Activated CD4-positive, alpha-beta T cell treated with anti-CD3 and anti-CD28 coated beads, Interleukin-2, amount 10 ng/mL, durations not matched to agents 7 days and 5 days (primary cell): ENCODE measurements at regions not wholly inside any gene's neighbourhood (a gene's known extent, or its start where the extent isn't known, plus 50 kb on each side); places are given as distances from the start of the nearest gene placed in this dataset.
"Not testable (repeated sequence)": the region's sequence is repeated elsewhere in the genome, so short reads cannot be mapped to it uniquely, and the experiment has no call there.

Source experiments
- CTCF ChIA-PET: fragments of 350-600 bp; sonication (Branson Sonifier 250); formaldehyde crosslinking; loops from one replicate; lab custom pipeline; 2021; ENCODE audit warnings: antibody characterized with exemption; lab: Charles Lee
- POLR2A ChIA-PET: fragments of 350-600 bp; sonication (Branson Sonifier 250); formaldehyde crosslinking; loops from one replicate; lab custom pipeline; 2021; ENCODE audit warnings: antibody characterized with exemption; lab: Charles Lee
- DNase-seq: peaks from one replicate; pipeline ENCODE4 v3.0.0-alpha.2; 2020
- H3K27ac Mint-ChIP-seq: one replicate; pipeline ENCODE4 v1.8.0; 2021; ENCODE audit warnings: mild to moderate bottlenecking, moderate library complexity, mixed read lengths
- H3K27me3 Mint-ChIP-seq: one replicate; pipeline ENCODE4 v1.8.0; 2021; ENCODE audit warnings: mixed read lengths
- H3K36me3 Mint-ChIP-seq: one replicate; pipeline ENCODE4 v1.8.0; 2021; ENCODE audit warnings: low read depth, mixed read lengths
- H3K4me1 Mint-ChIP-seq: one replicate; pipeline ENCODE4 v1.8.0; 2021; ENCODE audit warnings: mixed read lengths
- H3K4me3 Mint-ChIP-seq: one replicate; pipeline ENCODE4 v1.8.0; 2021; ENCODE audit warnings: mild to moderate bottlenecking, moderate library complexity, mixed read lengths
- H3K9me3 Mint-ChIP-seq: one replicate; pipeline ENCODE4 v1.8.0; 2021; ENCODE audit warnings: mixed read lengths

DNA sequence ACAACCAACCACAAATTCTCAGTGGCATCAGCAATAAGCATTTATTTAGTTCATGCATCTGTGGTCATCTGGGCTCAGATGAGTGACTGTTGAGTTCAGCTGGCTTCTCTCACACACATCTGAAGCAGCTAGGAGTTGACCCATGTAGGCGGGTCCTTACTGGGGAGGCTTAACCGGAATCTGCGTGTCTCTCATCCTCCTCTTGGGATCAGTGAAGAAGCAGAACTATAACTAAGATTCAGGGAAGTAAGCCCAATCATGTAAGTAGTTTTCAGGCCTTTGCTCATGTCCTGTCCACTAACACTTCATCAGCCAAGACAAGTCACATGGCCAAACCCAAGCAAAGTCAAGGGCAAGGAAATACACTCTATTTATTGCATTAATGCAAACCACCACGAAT lies 236.2 kb downstream of the C11orf87 start:
- no peaks in the 10 kb centered on the region for H3K9me3 Mint-ChIP-seq
- H3K4me1 Mint-ChIP-seq: no peaks in the 10 kb centered on the region
- H3K27me3 Mint-ChIP-seq: no peaks in the 10 kb centered on the region
- no peak overlapping the region for H3K4me3 Mint-ChIP-seq
- no peak for DNase-seq
- CTCF ChIA-PET: no interaction called here
- no peak overlapping the region for H3K27ac Mint-ChIP-seq
- POLR2A ChIA-PET: no interaction called here
- no peaks in the 10 kb centered on the region for H3K36me3 Mint-ChIP-seq

DNA sequence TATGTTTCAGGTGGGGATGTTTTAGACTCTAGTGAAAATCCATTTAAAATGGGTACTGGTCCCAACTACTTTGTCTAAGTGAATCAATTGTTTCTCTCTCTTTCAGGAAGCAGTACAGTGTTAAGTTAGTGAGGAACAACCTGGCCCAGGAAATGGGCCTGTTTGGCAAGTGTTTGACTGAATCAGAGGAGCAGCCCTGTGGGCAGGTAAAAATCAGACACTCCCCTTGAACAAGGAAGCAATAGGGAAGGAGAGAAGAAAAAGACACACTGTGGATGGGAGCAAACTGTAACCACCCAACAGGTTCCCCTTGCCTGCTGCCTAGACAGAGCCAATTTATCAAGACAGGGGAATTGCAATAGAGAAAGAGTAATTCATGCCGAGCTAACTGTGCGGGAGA lies 245.7 kb downstream of the C11orf87 start:
- CTCF ChIA-PET: no interaction called here
- Mint-ChIP-seq H3K27ac (no peak overlapping the region), H3K4me1 (no peaks in the 10 kb centered on the region), H3K36me3 (no peaks in the 10 kb centered on the region), H3K9me3 (no peaks in the 10 kb centered on the region), H3K4me3 (no peak overlapping the region), H3K27me3 (no peaks in the 10 kb centered on the region)
- POLR2A ChIA-PET: no interaction called here
- no peak for DNase-seq

DNA sequence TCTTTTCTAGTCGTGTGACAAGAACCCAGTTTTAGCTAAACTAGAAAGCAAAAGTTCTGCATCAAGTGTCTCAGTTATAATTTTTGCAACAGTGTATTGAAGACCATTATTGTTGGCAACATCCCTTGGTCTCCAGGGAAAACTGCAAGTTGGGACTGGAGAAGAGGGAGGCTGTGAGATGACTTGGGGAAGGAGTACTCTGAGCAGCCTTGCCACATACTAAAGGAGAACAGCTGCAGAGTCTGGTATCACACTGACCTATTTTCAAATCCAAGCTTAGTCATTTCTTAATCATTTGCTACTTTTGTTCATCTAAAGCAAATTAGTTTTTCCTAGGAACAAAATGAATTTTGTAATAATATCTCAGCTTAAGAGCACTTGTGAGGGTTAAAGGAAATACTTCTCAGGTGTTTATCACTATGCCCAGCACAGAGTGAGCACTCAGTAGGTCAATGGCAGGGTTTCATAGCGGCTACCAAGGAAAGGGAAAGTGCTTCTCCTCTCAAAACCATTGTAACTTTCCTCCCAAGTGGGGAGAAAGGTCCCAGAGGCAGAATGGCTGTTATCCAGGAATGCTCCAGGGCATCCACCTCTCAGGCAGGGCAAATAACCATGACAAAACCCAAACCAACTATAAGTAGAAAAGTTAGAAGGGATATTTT lies 247.1 kb downstream of the C11orf87 start:
- Mint-ChIP-seq H3K4me1 (no peaks in the 10 kb centered on the region), H3K4me3 (no peak overlapping the region), H3K27ac (no peak overlapping the region), H3K36me3 (no peaks in the 10 kb centered on the region), H3K9me3 (no peaks in the 10 kb centered on the region), H3K27me3 (no peaks in the 10 kb centered on the region)
- no peak for DNase-seq
- CTCF ChIA-PET: no interaction called here
- POLR2A ChIA-PET: no interaction called here

DNA sequence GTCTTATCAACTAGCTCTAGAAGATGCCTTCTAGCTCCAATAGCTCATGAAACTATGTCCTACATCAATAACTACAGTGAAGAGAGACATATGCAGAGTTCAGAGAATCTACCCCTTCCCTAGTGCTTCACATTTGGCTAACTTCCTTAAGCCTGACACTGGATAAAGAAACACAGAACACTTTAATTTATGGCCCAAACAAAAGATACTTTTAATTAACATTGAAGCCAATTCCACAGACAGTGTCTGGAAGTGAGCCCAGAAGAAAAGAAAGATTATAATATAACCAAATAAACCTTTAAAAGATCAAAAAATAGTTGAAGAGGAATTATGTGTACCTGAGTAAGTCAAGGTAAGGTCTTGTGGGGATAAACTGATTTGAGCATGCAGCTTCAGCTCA lies 255.2 kb downstream of the C11orf87 start:
- ChIA-PET POLR2A (no interaction called here), CTCF (no interaction called here)
- Mint-ChIP-seq H3K9me3 (no peaks in the 10 kb centered on the region), H3K27ac (no peak overlapping the region), H3K4me1 (no peaks in the 10 kb centered on the region), H3K36me3 (no peaks in the 10 kb centered on the region), H3K4me3 (no peak overlapping the region), H3K27me3 (no peaks in the 10 kb centered on the region)
- DNase-seq: no peak

DNA sequence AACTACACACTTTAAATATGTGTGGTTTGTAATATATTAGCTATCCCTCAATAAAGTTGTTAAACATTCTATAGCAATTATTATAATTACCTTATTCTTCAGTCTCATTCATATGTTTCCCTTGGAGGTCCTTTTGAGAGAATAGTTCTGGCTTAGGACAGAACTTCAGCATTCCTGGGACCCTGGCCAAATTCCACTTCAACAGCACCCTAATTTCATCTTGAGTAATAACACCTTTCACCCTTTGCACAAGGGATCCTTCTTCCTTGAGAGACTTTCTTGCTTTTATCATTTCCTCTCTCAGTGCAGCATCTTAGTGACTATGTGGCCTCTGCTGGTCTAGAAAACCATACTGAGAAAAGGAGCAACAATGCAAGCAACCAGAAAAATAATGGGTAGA lies 255.9 kb downstream of the C11orf87 start:
- H3K27me3 Mint-ChIP-seq: no peaks in the 10 kb centered on the region
- no peaks in the 10 kb centered on the region for H3K9me3 Mint-ChIP-seq
- H3K4me3 Mint-ChIP-seq: no peak overlapping the region

DNA sequence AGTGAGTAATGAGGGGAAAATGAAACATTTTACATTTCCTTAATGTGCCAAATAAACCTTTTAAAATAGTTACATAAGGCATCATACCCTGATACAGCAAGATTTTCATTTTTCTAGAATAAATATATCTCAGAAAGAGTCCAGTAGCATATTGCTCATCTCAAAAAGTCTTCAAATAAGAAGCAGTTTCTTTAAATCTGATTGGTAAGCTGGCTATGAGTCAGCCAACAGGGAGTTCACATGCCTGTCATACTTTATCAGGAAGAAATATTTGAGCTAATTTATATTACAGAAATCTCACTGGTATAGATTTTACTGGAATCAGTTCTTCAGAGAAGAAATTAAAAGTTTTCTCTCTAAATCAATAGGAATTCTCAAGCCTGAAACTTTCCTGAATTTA lies 258.1 kb downstream of the C11orf87 start:
- Mint-ChIP-seq H3K4me1 (no peaks in the 10 kb centered on the region), H3K36me3 (no peaks in the 10 kb centered on the region), H3K4me3 (no peak overlapping the region), H3K9me3 (no peaks in the 10 kb centered on the region), H3K27ac (no peak overlapping the region), H3K27me3 (no peaks in the 10 kb centered on the region)
- ChIA-PET POLR2A (no interaction called here), CTCF (no interaction called here)
- no peak for DNase-seq

More for the DNA sequence above, 255.9 kb downstream of the C11orf87 start:
- no peak for DNase-seq
- H3K4me1 Mint-ChIP-seq: no peaks in the 10 kb centered on the region
- POLR2A ChIA-PET: no interaction called here
- H3K36me3 Mint-ChIP-seq: no peaks in the 10 kb centered on the region
- H3K27ac Mint-ChIP-seq: no peak overlapping the region
- CTCF ChIA-PET: no interaction called here

DNA sequence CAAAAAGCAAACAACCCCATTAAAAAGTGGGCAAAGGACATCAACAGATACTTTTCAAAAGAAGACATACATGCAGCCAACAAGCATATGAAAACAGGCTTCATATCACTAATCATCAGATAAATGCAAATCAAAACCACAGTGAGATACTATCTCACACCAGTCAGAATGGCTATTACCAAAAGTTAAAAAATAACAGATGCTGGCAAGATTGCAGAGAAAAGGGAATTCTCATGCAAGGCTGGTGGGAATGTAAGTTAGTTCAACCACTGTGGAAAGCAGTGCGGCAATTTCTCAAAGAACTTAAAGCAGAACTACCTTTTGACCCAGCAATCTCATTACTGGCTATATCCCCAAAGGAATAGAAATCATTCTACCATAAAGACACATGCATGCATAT lies 260.8 kb downstream of the C11orf87 start:
- H3K36me3 Mint-ChIP-seq, H3K9me3 Mint-ChIP-seq, H3K4me1 Mint-ChIP-seq, POLR2A ChIA-PET, DNase-seq, H3K4me3 Mint-ChIP-seq, CTCF ChIA-PET, H3K27ac Mint-ChIP-seq, H3K27me3 Mint-ChIP-seq: not testable (repeated sequence)

DNA sequence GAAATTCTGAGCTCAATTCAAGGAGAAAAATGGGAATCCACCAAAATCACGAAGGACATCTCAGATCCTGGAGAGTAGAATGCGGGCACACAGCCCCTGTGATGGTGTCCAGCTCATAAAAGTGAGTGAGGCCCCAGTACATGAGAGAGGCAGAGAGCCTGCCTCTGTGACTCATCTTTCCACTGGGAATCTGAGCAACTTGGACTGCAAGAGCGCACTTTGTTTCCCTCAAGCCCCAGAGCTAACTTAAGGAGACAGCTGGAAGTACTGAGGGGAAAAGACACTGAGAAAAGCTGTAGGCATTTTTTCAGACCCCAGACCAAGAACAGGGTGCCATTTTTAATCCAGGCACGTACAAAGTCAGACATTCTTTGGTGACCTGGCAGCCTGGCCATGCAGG lies 273.7 kb downstream of the C11orf87 start:
- ChIA-PET CTCF (no interaction called here), POLR2A (no interaction called here)
- no peak for DNase-seq
- H3K4me3 Mint-ChIP-seq: no peak overlapping the region
- no peaks in the 10 kb centered on the region for H3K4me1 Mint-ChIP-seq
- no peak overlapping the region for H3K27ac Mint-ChIP-seq
- H3K9me3 Mint-ChIP-seq: no peaks in the 10 kb centered on the region
- H3K27me3 Mint-ChIP-seq: no peaks in the 10 kb centered on the region
- H3K36me3 Mint-ChIP-seq: no peaks in the 10 kb centered on the region

DNA sequence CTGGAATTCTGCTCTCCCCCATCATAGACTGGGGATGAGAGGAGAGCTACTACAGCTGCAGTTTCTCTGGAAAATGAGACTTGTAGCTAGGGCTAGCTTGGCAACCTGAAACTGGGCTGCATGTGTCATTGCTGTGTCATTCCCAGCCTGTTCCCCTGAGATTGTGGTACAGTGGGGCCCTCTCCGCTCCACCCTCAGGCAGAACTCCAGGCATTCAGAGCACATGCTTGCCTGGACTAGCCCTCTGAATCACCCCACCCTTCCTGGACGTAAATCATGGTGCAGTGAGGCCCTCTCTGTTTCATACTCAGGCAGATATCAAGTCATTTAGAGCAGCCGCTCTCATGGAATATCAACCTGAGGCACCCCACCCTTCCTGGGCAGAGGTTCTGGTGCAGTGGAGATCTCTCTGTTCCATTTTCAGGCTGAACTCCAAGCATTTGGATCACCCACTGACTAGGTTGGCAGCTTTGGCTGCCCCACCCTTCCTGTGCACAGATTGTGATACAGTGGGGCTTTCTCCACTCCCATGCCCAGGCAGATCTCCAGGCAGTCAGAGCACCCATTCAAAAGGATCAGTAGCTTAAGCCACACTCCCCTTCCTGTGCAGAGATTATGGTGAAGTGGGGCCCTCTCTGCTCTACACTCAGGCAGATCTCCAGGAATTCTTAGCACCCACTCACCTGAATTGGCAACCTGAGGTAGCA lies 274.4 kb downstream of the C11orf87 start:
- Mint-ChIP-seq H3K4me1 (no peaks in the 10 kb centered on the region), H3K27me3 (no peaks in the 10 kb centered on the region), H3K27ac (no peak overlapping the region), H3K9me3 (no peaks in the 10 kb centered on the region), H3K36me3 (no peaks in the 10 kb centered on the region), H3K4me3 (no peak overlapping the region)
- ChIA-PET CTCF (no interaction called here), POLR2A (no interaction called here)
- DNase-seq: no peak

DNA sequence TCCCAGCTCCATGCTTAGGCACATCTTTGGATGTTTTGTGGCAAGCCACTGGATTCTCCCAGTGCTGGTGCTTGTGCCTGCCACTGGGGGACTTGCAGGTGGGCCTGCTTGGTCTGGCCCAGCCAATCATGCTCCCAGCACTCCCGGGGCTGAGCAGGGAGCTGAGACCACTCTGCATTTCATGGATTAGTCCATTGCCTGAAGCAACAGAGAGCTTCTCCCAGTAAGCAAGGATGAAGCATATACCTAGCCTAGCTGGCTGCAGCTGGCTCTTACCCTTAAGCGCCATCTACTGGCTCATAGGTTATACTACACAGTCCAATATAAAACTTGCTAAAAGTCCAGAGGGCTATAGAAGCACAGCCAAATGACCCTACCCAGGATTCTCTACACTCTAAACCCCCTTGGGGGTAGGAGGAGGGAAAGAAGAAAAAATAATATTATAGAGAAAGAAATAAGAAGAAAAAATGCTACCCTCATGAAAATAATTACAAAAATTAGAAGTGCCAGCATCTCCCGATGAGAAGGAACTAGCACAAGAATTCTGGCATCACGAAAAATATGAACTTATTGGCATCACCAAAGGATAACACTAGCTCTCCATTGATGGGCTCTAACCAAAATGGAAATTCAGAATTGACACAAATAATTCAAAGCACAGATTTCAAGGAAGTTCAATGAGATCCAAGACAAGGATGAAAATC lies 275.3 kb downstream of the C11orf87 start:
- DNase-seq: peak; percentile 22
- Mint-ChIP-seq H3K4me1 (no peaks in the 10 kb centered on the region), H3K4me3 (no peak overlapping the region), H3K27ac (no peak overlapping the region), H3K36me3 (no peaks in the 10 kb centered on the region), H3K27me3 (no peaks in the 10 kb centered on the region), H3K9me3 (no peaks in the 10 kb centered on the region)
- ChIA-PET POLR2A (no interaction called here), CTCF (interaction anchor here (0.6 to 0.8 kb wide), 2 partner anchors 11 to 794 kb away, joined by 3 to 4 read pairs; no protein-coding TSS in a partner anchor)

DNA sequence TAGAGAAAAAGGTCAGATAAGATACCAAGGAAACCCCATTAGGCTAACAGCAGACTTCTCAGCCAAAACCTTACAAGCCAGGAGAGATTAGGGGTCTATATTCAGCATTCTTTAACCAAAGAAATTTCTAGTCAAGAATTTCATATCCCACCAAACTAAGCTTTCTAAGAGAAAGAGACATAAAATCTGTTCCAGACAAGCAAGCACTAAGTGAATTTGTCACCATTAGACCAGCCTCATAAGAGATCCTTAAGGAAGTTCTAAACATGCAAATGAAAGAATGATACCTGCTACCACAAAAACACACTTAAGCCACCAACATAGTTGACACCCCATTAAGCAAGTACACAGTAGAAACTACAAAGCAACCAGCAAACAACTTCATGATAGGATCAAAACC lies 276.2 kb downstream of the C11orf87 start:
- Mint-ChIP-seq H3K4me1 (no peaks in the 10 kb centered on the region), H3K27ac (no peak overlapping the region), H3K27me3 (no peaks in the 10 kb centered on the region), H3K4me3 (no peak overlapping the region), H3K36me3 (no peaks in the 10 kb centered on the region), H3K9me3 (no peaks in the 10 kb centered on the region)
- CTCF ChIA-PET: interaction anchor here (0.8 kb wide), 1 partner anchor 10 kb away, joined by 3 read pairs; no protein-coding TSS in a partner anchor
- POLR2A ChIA-PET: no interaction called here
- DNase-seq: no peak

DNA sequence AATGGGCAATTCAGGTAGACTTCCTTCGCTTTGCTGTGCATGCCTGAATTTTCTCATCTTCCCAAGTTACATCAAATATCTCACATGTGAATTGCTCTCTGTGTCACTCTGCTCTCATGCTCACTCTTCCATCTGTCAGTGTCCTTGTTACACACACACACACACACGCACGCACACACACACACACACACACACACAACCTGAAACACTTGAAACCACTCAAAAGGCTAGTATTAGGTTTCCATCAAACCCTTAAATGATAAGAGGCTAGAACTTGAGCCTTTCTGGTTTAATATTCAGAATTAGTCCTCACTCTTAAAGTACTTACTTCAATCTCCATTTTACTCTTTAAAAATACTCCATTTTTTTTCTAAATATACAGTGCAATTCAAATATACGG lies 282.4 kb downstream of the C11orf87 start:
- POLR2A ChIA-PET: no interaction called here
- CTCF ChIA-PET: no interaction called here
- H3K36me3 Mint-ChIP-seq: no peaks in the 10 kb centered on the region

DNA sequence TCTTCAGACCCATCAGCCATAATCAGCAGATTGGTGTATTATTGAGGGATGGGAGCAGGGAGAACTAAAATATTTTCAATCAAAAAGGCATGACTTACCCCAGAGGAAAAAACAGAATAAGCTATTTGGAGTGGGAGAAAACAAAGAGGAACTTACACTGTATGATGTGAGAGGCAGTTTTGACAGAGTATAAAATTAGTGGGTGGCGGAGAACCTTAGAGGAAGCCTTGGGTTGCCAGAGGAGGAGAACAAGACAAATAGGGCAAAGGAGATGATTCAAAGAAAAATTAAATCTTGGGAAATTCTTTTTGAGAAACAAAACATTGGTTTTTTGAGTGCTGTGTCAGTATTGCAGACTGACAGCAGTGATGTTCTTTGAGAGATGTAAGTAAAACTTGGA lies 285.0 kb downstream of the C11orf87 start:
- Mint-ChIP-seq H3K27ac (no peak overlapping the region), H3K4me3 (no peak overlapping the region), H3K36me3 (no peaks in the 10 kb centered on the region), H3K4me1 (no peaks in the 10 kb centered on the region), H3K27me3 (no peaks in the 10 kb centered on the region), H3K9me3 (no peaks in the 10 kb centered on the region)
- ChIA-PET CTCF (no interaction called here), POLR2A (no interaction called here)
- no peak for DNase-seq

More for the DNA sequence above, 282.4 kb downstream of the C11orf87 start:
- Mint-ChIP-seq H3K4me1 (no peaks in the 10 kb centered on the region), H3K4me3 (no peak overlapping the region), H3K27ac (no peak overlapping the region), H3K9me3 (no peaks in the 10 kb centered on the region), H3K27me3 (no peaks in the 10 kb centered on the region)
- no peak for DNase-seq
